ENCODE measurements at regions not wholly inside any gene's neighbourhood (a gene's known extent, or its start where the extent isn't known, plus 50 kb on each side); places are given as distances from the start of the nearest gene placed in this dataset.
"Not testable (repeated sequence)": the region's sequence is repeated elsewhere in the genome, so short reads cannot be mapped to it uniquely, and the experiment has no call there.

GRCh38 chr2:66255867-66256266 is 179.1 kb upstream of the MEIS1 start:
- in situ Hi-C loops (cut with HindIII; ENCODE audit: low pct_unique_long_range_greater_than_20kb, low sequenced_read_pairs) = no loop called here
- no peak for DNase-seq (ENCODE audit: low read depth)

- in situ Hi-C loops (cut with HindIII; ENCODE audit: low pct_unique_long_range_greater_than_20kb, low sequenced_read_pairs) = no loop called here
- no peak for DNase-seq (ENCODE audit: low read depth)
Observed at GRCh38 chr2:66255136-66255535, 179.8 kb upstream of the MEIS1 start.

- in situ Hi-C loops (cut with HindIII; ENCODE audit: low pct_unique_long_range_greater_than_20kb, low sequenced_read_pairs) = no loop called here
- DNase-seq (ENCODE audit: low read depth) = no peak
Observed at GRCh38 chr2:66253066-66253465, 181.9 kb upstream of the MEIS1 start.

- no peak for DNase-seq (ENCODE audit: low read depth)
- in situ Hi-C loops (cut with HindIII; ENCODE audit: low pct_unique_long_range_greater_than_20kb, low sequenced_read_pairs) = no loop called here
Observed at GRCh38 chr2:66252109-66252508, 182.8 kb upstream of the MEIS1 start.

- in situ Hi-C loops (cut with HindIII; ENCODE audit: low pct_unique_long_range_greater_than_20kb, low sequenced_read_pairs) = no loop called here
- no peak for DNase-seq (ENCODE audit: low read depth)
Observed at GRCh38 chr2:66251573-66251972, 183.4 kb upstream of the MEIS1 start.

- DNase-seq (ENCODE audit: low read depth); in situ Hi-C loops (cut with HindIII; ENCODE audit: low pct_unique_long_range_greater_than_20kb, low sequenced_read_pairs): not testable (repeated sequence)
Observed at GRCh38 chr2:66249089-66249488, 185.8 kb upstream of the MEIS1 start.

- DNase-seq (ENCODE audit: low read depth); in situ Hi-C loops (cut with HindIII; ENCODE audit: low pct_unique_long_range_greater_than_20kb, low sequenced_read_pairs): not testable (repeated sequence)
Observed at GRCh38 chr2:66243809-66244208, 191.1 kb upstream of the MEIS1 start.

- in situ Hi-C loops (cut with HindIII; ENCODE audit: low pct_unique_long_range_greater_than_20kb, low sequenced_read_pairs); DNase-seq (ENCODE audit: low read depth): not testable (repeated sequence)
Observed at GRCh38 chr2:66242888-66243287, 192.0 kb upstream of the MEIS1 start.

GRCh38 chr2:66242099-66242789 is 192.7 kb upstream of the MEIS1 start:
- no peak for DNase-seq (ENCODE audit: low read depth)
- in situ Hi-C loops (cut with HindIII; ENCODE audit: low pct_unique_long_range_greater_than_20kb, low sequenced_read_pairs) = no loop called here

- in situ Hi-C loops (cut with HindIII; ENCODE audit: low pct_unique_long_range_greater_than_20kb, low sequenced_read_pairs) = no loop called here
- DNase-seq (ENCODE audit: low read depth) = no peak
Observed at GRCh38 chr2:66240286-66240685, 194.6 kb upstream of the MEIS1 start.

GRCh38 chr2:66239655-66240054 is 195.3 kb upstream of the MEIS1 start:
- DNase-seq (ENCODE audit: low read depth) = no peak
- in situ Hi-C loops (cut with HindIII; ENCODE audit: low pct_unique_long_range_greater_than_20kb, low sequenced_read_pairs) = no loop called here

- no peak for DNase-seq (ENCODE audit: low read depth)
- in situ Hi-C loops (cut with HindIII; ENCODE audit: low pct_unique_long_range_greater_than_20kb, low sequenced_read_pairs) = no loop called here
Observed at GRCh38 chr2:66237803-66238379, 197.0 kb upstream of the MEIS1 start.

- in situ Hi-C loops (cut with HindIII; ENCODE audit: low pct_unique_long_range_greater_than_20kb, low sequenced_read_pairs) = no loop called here
- no peak for DNase-seq (ENCODE audit: low read depth)
Observed at GRCh38 chr2:66236816-66237802, 197.8 kb upstream of the MEIS1 start.

GRCh38 chr2:66236067-66236685 is 198.7 kb upstream of the MEIS1 start:
- no peak for DNase-seq (ENCODE audit: low read depth)
- in situ Hi-C loops (cut with HindIII; ENCODE audit: low pct_unique_long_range_greater_than_20kb, low sequenced_read_pairs) = no loop called here

- in situ Hi-C loops (cut with HindIII; ENCODE audit: low pct_unique_long_range_greater_than_20kb, low sequenced_read_pairs) = no loop called here
- DNase-seq (ENCODE audit: low read depth) = no peak
Observed at GRCh38 chr2:66235428-66235827, 199.5 kb upstream of the MEIS1 start.

GRCh38 chr2:66233981-66234380 is 200.9 kb upstream of the MEIS1 start:
- no peak for DNase-seq (ENCODE audit: low read depth)
- in situ Hi-C loops (cut with HindIII; ENCODE audit: low pct_unique_long_range_greater_than_20kb, low sequenced_read_pairs) = no loop called here

- in situ Hi-C loops (cut with HindIII; ENCODE audit: low pct_unique_long_range_greater_than_20kb, low sequenced_read_pairs) = no loop called here
- no peak for DNase-seq (ENCODE audit: low read depth)
Observed at GRCh38 chr2:66228128-66228547, 206.8 kb upstream of the MEIS1 start.

- in situ Hi-C loops (cut with HindIII; ENCODE audit: low pct_unique_long_range_greater_than_20kb, low sequenced_read_pairs) = no loop called here
- DNase-seq (ENCODE audit: low read depth) = no peak
Observed at GRCh38 chr2:66217039-66217585, 217.8 kb upstream of the MEIS1 start.

All from Caki2 (cell line).